BE2C (cell line): ENCODE measurements at regions not wholly inside any gene's neighbourhood (a gene's known extent, or its start where the extent isn't known, plus 50 kb on each side); places are given as distances from the start of the nearest gene placed in this dataset.

Experiments used
- DNase-seq: peaks from one replicate; pipeline ENCODE4 v3.0.0-alpha.2; 2020
- H3K27me3 ChIP-seq: fragments of 250-450 bp; sonication (Bioruptor Pico); 2 replicates; pipeline ENCODE4 v1.5.1; 2020; ENCODE audit warnings: mild to moderate bottlenecking
- H3K36me3 ChIP-seq: fragments of 250-450 bp; sonication (Bioruptor Pico); 2 replicates; pipeline ENCODE4 v1.5.1; 2020; ENCODE audit warnings: mild to moderate bottlenecking
- H3K4me1 ChIP-seq: fragments of 250-450 bp; sonication (Bioruptor Pico); 2 replicates; pipeline ENCODE4 v1.5.1; 2020
- H3K4me3 ChIP-seq: 2 replicates; pipeline ENCODE4 v1.5.1; 2011; ENCODE audit warnings: low read depth, low read length
- H3K9me3 ChIP-seq: fragments of 250-450 bp; sonication (Bioruptor Pico); 2 replicates; pipeline ENCODE4 v1.5.1; 2020
- CTCF ChIP-seq: IDR thresholded peaks from 2 replicates; pipeline ENCODE4 v1.5.1; 2012; ENCODE audit warnings: mild to moderate bottlenecking, low read depth, low read length

GRCh38 chrX:25076941-25077500 lies 61.3 kb upstream of the ARX start:
- TF ChIP-seq CTCF, result no peak

GRCh38 chrX:25072247-25072646 lies 56.5 kb upstream of the ARX start:
- Histone ChIP-seq H3K4me3 (no peak overlapping the region), H3K27me3 (no peaks in the 10 kb centered on the region), H3K4me1 (no peaks in the 10 kb centered on the region), H3K9me3 (no peaks in the 10 kb centered on the region), H3K36me3 (no peaks in the 10 kb centered on the region)
- TF ChIP-seq CTCF, result no peak
- DNase-seq, result no peak

More at GRCh38 chrX:25076941-25077500, 61.3 kb upstream of the ARX start:
- DNase-seq, result no peak
- Histone ChIP-seq H3K27me3 (no peaks in the 10 kb centered on the region), H3K4me1 (no peaks in the 10 kb centered on the region), H3K9me3 (no peaks in the 10 kb centered on the region), H3K36me3 (no peaks in the 10 kb centered on the region), H3K4me3 (no peak overlapping the region)

- H3K9me3 ChIP-seq, result no peaks in the 10 kb centered on the region
- no peaks in the 10 kb centered on the region for H3K36me3 ChIP-seq
- no peaks in the 10 kb centered on the region for H3K4me1 ChIP-seq
- H3K27me3 ChIP-seq, result no peaks in the 10 kb centered on the region
- H3K4me3 ChIP-seq, result no peak overlapping the region
- TF ChIP-seq CTCF, result no peak
- DNase-seq, result no peak
Observed at GRCh38 chrX:25070038-25070437, 54.3 kb upstream of the ARX start.

- Histone ChIP-seq H3K4me3 (no peak overlapping the region), H3K27me3 (no peaks in the 10 kb centered on the region), H3K36me3 (no peaks in the 10 kb centered on the region), H3K9me3 (no peaks in the 10 kb centered on the region), H3K4me1 (no peaks in the 10 kb centered on the region)
- DNase-seq, result no peak
- TF ChIP-seq CTCF, result no peak
Observed at GRCh38 chrX:25069209-25069608, 53.4 kb upstream of the ARX start.

GRCh38 chrX:25068340-25068739 lies 52.6 kb upstream of the ARX start:
- H3K36me3 ChIP-seq, result no peaks in the 10 kb centered on the region
- no peak for DNase-seq
- no peaks in the 10 kb centered on the region for H3K27me3 ChIP-seq
- H3K4me1 ChIP-seq, result no peaks in the 10 kb centered on the region
- no peak for TF ChIP-seq CTCF
- H3K9me3 ChIP-seq, result no peaks in the 10 kb centered on the region
- H3K4me3 ChIP-seq, result no peak overlapping the region

- no peak for TF ChIP-seq CTCF
- H3K4me3 ChIP-seq, result no peak overlapping the region
- no peak for DNase-seq
Observed at GRCh38 chrX:25067271-25068172, 51.8 kb upstream of the ARX start.

More at GRCh38 chrX:25067271-25068172, 51.8 kb upstream of the ARX start:
- H3K27me3 ChIP-seq, result no peaks in the 10 kb centered on the region
- no peaks in the 10 kb centered on the region for H3K4me1 ChIP-seq
- no peaks in the 10 kb centered on the region for H3K36me3 ChIP-seq
- no peaks in the 10 kb centered on the region for H3K9me3 ChIP-seq
